SHP77 treated with DMSO at 0.1 percent for 48 hours (cell line): ENCODE measurements at regions not wholly inside any gene's neighbourhood (a gene's known extent, or its start where the extent isn't known, plus 50 kb on each side); places are given as distances from the start of the nearest gene placed in this dataset.

Experiments used
- DNase-seq: peaks from one replicate; lab custom pipeline; 2025; lab: John Stamatoyannopoulos, UW

DNA sequence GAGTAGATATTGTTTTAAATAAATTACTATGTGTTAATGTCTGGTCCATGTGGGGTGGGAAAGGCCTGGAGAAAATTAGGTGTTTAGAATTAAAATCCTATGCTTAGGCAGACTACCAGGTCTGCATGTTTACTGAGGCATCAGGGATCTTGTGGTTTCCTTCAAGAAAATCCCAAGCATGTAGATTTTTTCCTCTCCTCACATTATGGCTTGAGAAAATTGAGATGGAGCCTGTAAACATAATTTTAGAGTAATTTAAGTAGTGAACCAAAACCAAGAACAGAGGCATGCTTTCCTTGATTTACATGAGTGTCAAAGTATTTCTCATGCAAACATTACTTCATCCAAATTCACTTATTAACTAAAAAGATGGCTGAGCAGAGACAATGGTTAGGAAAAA, 823.7 kb downstream of the AACS start:
- no peak for DNase-seq

- no peak for DNase-seq
Measured at GRCh38 chr12:125889742-125890141, 824.5 kb downstream of the AACS start.

DNA sequence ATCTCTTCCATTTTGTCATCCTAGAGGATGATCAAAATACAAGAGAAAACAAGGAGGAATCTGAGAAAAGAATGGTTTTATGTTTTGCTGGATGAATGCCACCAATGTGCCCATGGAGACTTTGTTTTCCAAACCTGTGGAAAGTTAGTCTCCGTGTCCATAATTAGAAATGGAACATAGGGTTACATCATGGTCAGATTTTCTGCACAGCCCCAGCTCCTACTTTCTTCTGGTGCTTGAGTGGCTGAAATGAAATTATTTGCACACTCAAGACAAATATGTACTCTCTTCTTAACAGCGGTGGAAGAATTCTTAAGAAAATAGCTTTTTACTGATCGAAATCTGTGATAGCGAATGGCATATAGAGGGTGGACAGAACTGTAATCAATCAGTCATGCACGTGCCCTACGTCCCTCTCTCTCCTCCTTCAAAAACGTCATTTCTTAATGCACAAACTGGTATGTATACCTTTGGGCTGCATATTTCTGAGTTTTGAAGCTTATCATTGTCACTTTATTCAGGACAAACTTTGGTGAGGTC, 825.2 kb downstream of the AACS start:
- no peak for DNase-seq

- no peak for DNase-seq
Measured at GRCh38 chr12:125890971-125891370, 825.7 kb downstream of the AACS start.

GRCh38 chr12:125892276-125892675, 827.0 kb downstream of the AACS start:
- no peak for DNase-seq

DNA sequence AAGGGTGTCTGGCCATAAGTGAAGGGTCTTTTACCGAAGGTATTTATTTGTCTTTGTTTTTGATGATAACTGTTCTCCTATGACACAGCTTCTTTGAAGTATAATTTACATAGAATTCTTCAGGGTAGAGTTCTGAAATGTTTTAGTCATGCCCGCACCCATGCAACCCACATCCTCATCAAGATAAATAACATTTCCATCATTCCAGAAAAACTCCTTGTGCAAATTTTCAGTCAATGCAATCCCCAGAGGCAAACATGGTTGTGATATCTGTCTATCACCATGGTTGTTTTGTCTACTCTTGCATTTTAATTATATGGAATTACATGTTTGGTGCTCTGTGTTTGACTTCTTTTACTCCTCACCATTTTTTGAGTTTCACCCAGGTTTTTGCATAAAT, 837.8 kb downstream of the AACS start:
- DNase-seq, result no peak

DNA sequence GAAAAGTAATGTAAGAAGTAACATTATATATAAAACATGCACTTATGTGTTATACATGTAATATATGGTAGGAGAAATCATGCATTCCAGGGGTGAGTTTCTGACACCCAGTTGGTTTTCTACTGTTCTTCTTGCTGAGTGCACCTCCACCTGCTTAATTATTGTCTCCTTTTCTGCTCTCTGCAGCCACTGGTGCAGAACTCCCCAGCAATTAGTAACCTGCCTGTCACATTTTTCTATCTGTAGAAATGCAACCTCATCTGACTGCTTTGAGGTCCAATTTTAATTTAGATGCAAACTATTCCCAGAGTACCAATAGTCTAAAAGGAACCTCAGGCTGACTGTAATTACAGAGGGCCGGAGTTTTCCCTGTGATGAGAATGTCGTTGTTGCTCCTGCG, 842.1 kb downstream of the AACS start:
- no peak for DNase-seq

DNA sequence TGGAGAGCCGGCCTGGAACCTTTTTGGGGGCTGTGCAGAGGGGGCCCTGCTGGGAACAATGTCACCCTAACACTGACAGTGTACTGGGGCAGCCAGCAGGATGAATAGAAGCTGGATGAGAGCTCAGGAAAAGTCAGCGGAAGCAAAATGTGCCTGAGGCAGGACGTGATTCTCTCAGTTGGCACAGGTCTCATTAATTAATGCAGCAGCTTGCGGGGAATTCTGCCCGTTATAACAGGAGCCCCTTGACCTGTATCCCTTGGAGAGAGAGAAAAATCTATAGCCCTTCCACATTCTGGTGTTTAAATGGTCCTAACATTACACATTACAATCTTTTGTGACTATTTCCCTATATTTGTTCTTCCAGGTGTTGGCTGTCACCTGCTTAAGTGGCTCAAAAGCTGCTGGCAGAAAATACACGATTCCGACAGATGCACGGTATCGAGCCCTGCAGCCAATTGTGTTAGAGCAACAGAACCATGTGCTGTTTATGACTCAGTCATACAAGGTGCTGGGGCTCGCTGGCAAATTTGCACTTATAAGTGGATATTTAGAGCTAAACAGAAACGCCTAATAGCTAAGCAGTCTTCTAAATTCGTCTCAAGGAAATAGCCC, 854.7 kb downstream of the AACS start:
- DNase-seq, result no peak

DNA sequence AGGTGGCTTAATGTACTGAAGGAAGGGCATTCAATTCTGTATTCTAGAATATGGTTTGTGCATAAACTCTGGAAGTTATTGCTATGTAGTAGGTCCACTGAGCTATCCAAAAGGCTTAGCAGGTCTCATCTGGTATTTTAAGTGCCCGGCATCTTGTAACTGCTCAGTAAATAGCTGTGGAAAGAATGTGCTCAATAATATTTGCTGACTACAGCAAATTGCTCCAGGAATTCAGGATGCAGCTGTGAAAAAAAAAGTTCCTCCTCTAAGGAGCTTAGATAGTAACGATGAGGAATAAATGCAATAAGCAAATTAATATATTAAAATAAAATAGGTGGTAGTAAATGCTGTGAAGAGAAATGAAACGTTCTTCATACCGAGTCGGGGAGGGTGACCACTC, 857.1 kb downstream of the AACS start:
- no peak for DNase-seq

GRCh38 chr12:125936502-125936901, 871.3 kb downstream of the AACS start:
- DNase-seq, result no peak

- no peak for DNase-seq
Measured at GRCh38 chr12:125944446-125944845, 879.2 kb downstream of the AACS start.

GRCh38 chr12:125949471-125949870, 884.2 kb downstream of the AACS start:
- no peak for DNase-seq

DNA sequence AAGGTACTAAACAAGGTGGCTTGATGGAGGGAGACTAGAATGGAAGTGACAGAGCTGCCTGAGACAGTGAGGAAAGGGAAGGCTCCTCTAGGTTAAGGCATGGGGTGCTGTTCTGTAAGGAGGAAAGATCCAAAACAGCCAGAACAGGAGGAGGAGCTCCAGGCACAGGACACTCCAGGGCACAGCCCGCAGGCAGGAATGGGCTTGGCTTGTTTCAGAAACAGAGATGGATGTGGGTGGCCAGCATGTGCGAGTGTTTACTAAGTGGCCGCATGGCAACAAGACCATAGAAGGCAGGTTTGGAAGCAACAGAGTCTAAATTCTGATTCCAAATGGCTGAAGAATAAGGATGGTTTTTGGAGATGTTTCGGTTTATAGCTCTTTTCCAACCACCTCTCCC, 889.1 kb downstream of the AACS start:
- no peak for DNase-seq

DNA sequence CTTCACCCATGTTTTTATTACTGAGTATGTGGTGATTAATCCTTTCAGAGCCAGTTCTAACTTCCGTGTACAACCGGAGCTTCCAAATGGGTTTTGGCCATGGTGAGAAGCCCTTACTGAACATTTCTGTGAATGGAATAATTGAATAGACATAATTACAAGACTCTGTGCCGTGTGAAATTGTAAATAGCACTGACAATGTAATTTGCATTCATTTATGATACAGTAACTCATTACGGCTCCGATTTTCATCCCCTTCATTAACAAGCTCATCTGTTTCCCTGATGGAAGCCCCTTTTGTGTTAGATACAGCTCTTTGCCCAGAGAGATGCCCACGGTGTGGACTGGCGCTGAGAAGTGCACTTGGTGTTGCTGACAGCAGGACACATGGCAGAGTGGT, 891.0 kb downstream of the AACS start:
- DNase-seq, result no peak

DNA sequence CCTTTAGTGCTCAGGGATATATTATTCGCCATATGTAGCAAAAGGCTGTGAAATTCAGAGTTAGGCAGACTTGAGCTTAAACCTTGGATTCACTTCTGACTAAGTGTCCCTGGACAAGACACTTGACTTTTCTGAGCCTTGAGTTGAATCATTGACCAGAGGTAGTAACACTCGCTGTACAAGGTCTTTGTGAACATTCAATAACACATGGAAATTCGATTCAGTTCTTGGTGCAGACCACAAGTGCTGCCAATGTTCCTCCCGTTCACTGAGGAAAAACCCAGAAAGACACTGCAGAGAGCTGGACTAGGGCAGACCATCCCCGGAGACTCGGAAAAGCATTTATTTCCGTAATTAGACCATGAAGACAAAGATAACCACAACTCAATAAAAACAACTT, 901.4 kb downstream of the AACS start:
- no peak for DNase-seq

DNA sequence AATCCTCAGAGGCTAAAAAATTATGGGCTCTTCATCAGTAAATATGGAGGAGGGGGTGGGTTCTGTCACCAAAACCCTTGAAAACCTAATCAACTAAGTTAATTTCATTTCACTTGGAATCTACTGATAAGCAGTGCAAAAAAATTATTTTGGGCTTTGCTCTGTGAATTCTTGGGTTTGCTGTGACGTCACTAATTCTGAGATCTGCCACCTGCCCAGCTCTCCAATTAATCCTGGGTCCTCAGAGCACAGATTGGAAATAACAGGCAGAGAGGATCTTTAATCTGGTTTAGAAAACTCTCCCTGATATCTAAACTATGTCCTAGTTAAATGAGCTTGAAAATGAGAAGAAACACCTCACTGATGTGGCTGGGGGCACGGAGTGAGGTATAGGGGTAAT, 903.2 kb downstream of the AACS start:
- no peak for DNase-seq

- DNase-seq, result no peak
Measured at GRCh38 chr12:125971981-125972380, 906.7 kb downstream of the AACS start.

DNA sequence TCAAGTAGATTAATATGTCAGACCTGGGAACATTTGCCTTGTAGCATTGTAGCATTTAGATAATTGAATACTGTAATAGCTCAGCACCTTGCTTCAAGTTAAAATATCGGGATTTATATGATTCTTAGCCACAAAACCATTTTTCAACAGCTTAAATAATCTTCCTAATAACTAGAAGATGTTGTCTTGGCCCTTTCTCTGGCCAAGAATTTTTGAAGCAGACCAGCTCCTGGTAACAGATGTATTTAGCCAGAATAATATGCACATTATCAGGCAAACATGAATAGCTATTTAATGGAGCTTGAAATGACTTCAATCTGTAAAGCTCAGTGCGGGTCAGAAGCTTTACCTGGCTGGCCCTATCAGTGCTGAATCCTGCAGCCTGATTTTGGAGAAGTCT, 913.1 kb downstream of the AACS start:
- DNase-seq, result no peak

DNA sequence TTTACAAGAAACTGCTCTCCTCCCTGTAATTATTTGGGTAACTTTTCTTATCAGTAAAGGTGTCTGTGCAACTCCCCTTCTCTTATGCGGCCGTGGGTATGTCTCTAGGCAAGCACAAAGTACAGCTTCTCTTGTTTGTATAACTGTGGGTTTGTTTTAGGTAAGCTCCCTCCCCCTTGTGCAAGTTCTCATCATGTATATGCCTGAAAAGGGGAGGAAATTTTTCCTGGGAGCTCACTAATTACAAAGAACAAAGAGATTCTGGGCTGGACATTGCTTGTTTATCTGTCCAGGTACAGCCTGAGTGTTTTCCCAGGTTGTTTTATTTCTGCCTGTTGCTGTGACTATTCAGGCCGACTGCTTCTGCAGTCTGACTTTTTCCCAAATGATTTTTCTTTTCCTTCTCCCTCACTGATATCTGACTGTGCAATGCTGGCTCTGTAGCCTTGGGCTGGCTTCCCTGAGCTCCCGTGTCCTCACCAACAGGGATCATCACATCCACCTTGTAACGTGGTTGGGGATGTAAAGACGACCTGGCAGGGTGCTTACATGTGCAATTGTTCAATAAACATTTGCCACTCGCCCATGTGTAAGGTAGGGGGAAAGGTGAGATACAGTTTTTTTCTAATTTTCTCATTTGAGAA, 916.5 kb downstream of the AACS start:
- no peak for DNase-seq

DNA sequence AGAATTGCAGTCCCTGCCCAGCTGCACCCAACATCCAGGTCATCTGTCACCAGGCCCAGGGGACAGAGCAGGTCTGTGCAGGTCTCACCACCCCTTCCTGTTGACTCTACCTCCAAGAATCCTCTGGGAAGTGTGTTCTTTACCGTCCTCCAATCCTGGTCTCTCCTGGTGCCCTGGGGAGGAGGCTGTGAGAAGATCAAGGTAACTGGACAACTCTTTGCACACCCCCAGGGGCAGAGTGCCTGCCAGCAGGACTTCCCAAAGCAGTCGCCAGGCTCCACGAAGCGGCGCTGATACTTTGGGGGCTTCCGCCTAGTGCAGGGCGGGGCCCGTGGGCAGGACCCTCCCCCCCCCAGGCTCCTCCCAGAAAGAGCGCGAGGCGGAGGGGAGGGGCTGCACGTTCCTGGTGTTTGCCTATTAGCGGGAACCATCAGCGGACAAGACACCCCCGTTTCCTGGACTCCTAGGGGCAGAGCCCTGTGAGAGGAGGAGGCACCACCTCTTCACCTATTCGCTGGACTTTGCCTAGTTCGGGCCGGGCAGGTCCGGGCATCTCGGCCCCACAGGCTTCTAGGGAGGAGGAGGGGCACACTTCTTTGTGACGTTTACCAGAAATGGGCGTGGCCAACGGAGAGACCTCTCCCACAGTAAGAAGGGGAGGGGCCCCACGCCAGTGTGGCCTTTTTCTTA, 918.0 kb downstream of the AACS start:
- DNase-seq, result no peak

DNA sequence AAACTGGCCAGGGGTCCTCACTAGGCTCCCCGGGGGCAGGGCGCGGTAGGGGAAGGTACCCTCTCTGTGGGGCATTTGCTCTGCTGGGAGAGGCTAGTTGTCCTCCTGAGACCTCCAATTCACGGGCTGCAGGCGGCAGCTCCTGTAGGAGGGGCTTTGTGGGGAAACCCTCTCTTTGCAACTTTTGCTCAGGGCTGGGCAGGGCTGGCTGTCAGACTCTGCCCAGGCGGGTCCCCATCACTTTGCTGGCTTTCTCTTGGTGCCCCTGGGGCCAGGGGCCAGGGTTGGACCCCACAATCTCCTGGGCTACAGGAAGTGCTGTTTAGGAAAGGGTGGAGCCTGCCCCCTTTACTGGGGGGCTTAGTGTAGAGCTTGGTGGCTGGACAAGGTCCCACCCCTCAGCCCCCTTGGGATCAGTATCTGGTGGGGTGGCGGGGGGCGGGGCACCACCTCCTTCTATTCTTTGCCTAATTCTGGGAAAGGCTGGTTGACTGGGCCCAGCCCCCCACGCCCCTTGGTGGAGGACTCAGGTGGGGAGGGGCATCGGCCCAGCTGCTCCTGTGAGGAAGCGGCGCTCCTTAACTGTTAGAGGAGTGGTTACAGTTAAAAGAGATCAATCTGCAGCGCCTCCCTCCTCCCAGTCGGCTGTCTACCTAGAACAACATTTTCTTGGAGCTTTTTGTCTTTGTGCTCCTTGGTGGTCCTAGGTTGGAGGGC, 918.7 kb downstream of the AACS start:
- DNase-seq, result no peak

DNA sequence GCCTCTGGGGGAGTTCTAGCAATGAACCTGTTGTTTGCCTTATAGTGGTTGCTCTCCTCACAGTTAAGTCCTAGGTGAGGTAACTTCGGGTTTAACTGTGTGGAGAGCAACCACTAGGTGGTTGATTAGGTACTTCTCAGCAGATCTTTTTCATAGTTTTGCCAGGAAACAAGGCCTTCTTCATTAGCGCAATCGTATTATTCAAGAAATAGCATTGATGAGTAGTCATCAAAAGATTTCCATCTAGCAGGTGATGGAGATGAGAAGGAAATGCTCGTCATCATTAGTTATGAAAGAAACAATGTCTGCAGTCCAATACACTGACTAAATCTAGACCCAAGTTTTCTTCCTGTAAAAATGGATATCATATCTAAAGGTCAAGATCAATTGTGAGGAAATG, 923.3 kb downstream of the AACS start:
- DNase-seq, result no peak

- no peak for DNase-seq
Measured at GRCh38 chr12:125989696-125990095, 924.5 kb downstream of the AACS start.
